GM12865 (cell line): ENCODE measurements at regions not wholly inside any gene's neighbourhood (a gene's known extent, or its start where the extent isn't known, plus 50 kb on each side); places are given as distances from the start of the nearest gene placed in this dataset.
A peak's percentile ranks its signal among the peaks of the same experiment; 100 is the strongest.

Source experiments
- DNase-seq: peaks from one replicate; pipeline ENCODE4 v3.0.0; 2010; ENCODE audit warnings: low read depth
- H3K4me3 ChIP-seq: 2 replicates; pipeline ENCODE4 v1.5.1; 2011; ENCODE audit warnings: mild to moderate bottlenecking, low read depth, low read length, control low read depth
- CTCF ChIP-seq: IDR thresholded peaks from 2 replicates; pipeline ENCODE4 v1.5.1; 2011; ENCODE audit warnings: low read length, control low read depth, low read depth, inconsistent platforms; ENCODE audit not compliant: insufficient read depth; ENCODE audit errors: missing control alignments

- H3K4me3 ChIP-seq = no peak overlapping the region
- TF ChIP-seq CTCF = no peak
- DNase-seq = peak; percentile 72
Observed at GRCh38 chr12:77553976-77554619, 276.6 kb upstream of the NAV3 start.

- no peak for DNase-seq
- no peak overlapping the region for H3K4me3 ChIP-seq
- TF ChIP-seq CTCF = no peak
Observed at GRCh38 chr12:77549383-77550128, 281.1 kb upstream of the NAV3 start.

GRCh38 chr12:77548797-77549196 is 281.9 kb upstream of the NAV3 start:
- no peak for TF ChIP-seq CTCF
- DNase-seq = no peak

GRCh38 chr12:77540097-77540496 is 290.6 kb upstream of the NAV3 start:
- no peak overlapping the region for H3K4me3 ChIP-seq
- peak; percentile 4 for DNase-seq
- no peak for TF ChIP-seq CTCF

More at GRCh38 chr12:77548797-77549196, 281.9 kb upstream of the NAV3 start:
- H3K4me3 ChIP-seq = no peak overlapping the region

GRCh38 chr12:77537663-77538062 is 293.0 kb upstream of the NAV3 start:
- no peak overlapping the region for H3K4me3 ChIP-seq
- DNase-seq = no peak
- TF ChIP-seq CTCF = no peak

- TF ChIP-seq CTCF = no peak
- no peak overlapping the region for H3K4me3 ChIP-seq
- DNase-seq = no peak
Observed at GRCh38 chr12:77535734-77536133, 295.0 kb upstream of the NAV3 start.
